Endothelial cell of umbilical vein (primary cell): ENCODE measurements at regions not wholly inside any gene's neighbourhood (a gene's known extent, or its start where the extent isn't known, plus 50 kb on each side); places are given as distances from the start of the nearest gene placed in this dataset.

ENCODE experiments used
- BruUV-seq: library from RNA; stranded (reverse); fragments of 400-500 nt; replicated peaks from 2 replicates; lab custom pipeline; 2021; lab: Mats Ljungman, UMichigan
- CTCF ChIA-PET: fragments of 300-600, 350-600 bp; sonication (Branson Sonifier 250); formaldehyde crosslinking; loops from one replicate; lab custom pipeline; 2021; ENCODE audit warnings: antibody characterized with exemption, inconsistent platforms; lab: Charles Lee
- POLR2A ChIA-PET: fragments of 300-600, 350-600 bp; sonication (Branson Sonifier 250); formaldehyde crosslinking; loops from one replicate; lab custom pipeline; 2021; ENCODE audit warnings: antibody characterized with exemption, inconsistent platforms; lab: Charles Lee
- DNase-seq: peaks from one replicate; pipeline ENCODE4 v3.0.0-alpha.2; 2011; ENCODE audit warnings: low read depth, low spot score
- FAIRE-seq: peaks from 2 replicates; lab custom pipeline; 2011; peaks lifted over from hg19 to GRCh38; lab: Jason Lieb, UNC
- H2AFZ ChIP-seq: 2 replicates; pipeline ENCODE4 v1.6.0; 2012; ENCODE audit warnings: low read depth, low read length, control low read depth, inconsistent platforms
- H3K27ac ChIP-seq: 2 replicates; pipeline ENCODE4 v1.5.1; 2011; ENCODE audit warnings: low read depth, mild to moderate bottlenecking, control low read depth, low read length, moderate library complexity; ENCODE audit not compliant: insufficient read depth
- H3K27me3 ChIP-seq, 2 experiments: 2 replicates each; pipeline versions ENCODE4 v1.6.0 to v1.6.1; 2011; ENCODE audit warnings: low read length in 2 of 2, mixed read lengths in 1 of 2; ENCODE audit not compliant: control insufficient read depth in 2 of 2, insufficient read depth in 2 of 2
- H3K36me3 ChIP-seq, 2 experiments: 2 replicates in 1 of 2; 3 replicates in 1 of 2; pipeline ENCODE4 v1.5.1; 2011; ENCODE audit warnings: low read length in 2 of 2, mild to moderate bottlenecking in 1 of 2, moderate library complexity in 1 of 2; ENCODE audit not compliant: control insufficient read depth in 2 of 2, insufficient read depth in 2 of 2; ENCODE audit errors: extremely low read depth in 1 of 2
- H3K4me1 ChIP-seq: 3 replicates; pipeline ENCODE4 v1.5.1; 2011; ENCODE audit warnings: mild to moderate bottlenecking, low read length; ENCODE audit not compliant: control insufficient read depth, insufficient read depth; ENCODE audit errors: extremely low read depth
- H3K4me2 ChIP-seq: 2 replicates; pipeline ENCODE4 v1.6.1; 2011; ENCODE audit warnings: low read length, control low read depth, mixed read lengths; ENCODE audit not compliant: insufficient read depth
- H3K4me3 ChIP-seq, 3 experiments: fragments of 200-600 bp in 1 of 3; sonication (generic), shearing (Covaris generic) in 1 of 3; replicated peaks in 1 of 3; 2 replicates each; pipeline ENCODE4 v1.5.1; 2011 to 2016; ENCODE audit warnings: control low read depth in 3 of 3, low read length in 3 of 3, mild to moderate bottlenecking in 2 of 3, inconsistent platforms in 1 of 3, low read depth in 1 of 3, moderate library complexity in 1 of 3; ENCODE audit not compliant: insufficient read depth in 1 of 3
- H3K79me2 ChIP-seq: 2 replicates; pipeline ENCODE4 v1.6.0; 2012; ENCODE audit warnings: low read length, inconsistent platforms; ENCODE audit not compliant: control insufficient read depth, insufficient read depth
- H3K9ac ChIP-seq: replicated peaks from 2 replicates; pipeline ENCODE3; 2011; ENCODE audit warnings: low read length, control low read depth; ENCODE audit not compliant: insufficient read depth; ENCODE audit errors: extremely low read depth
- H3K9me1 ChIP-seq: replicated peaks from 3 replicates; pipeline ENCODE4 v1.6.0; 2011; ENCODE audit warnings: mild to moderate bottlenecking, low read length; ENCODE audit not compliant: control insufficient read depth, insufficient read depth; ENCODE audit errors: extremely low read depth
- H3K9me3 ChIP-seq: replicated peaks from 2 replicates; pipeline ENCODE4 v1.5.1; 2012; ENCODE audit warnings: low read length, inconsistent platforms; ENCODE audit not compliant: control insufficient read depth, insufficient read depth
- H4K20me1 ChIP-seq: replicated peaks from 2 replicates; pipeline ENCODE3; 2011; ENCODE audit warnings: mild to moderate bottlenecking, low read length; ENCODE audit not compliant: control insufficient read depth, insufficient read depth; ENCODE audit errors: extremely low read depth
- CTCF ChIP-seq, 2 donors: IDR thresholded peaks; 1 replicate in 1 of 2; 2 replicates in 1 of 2; pipeline ENCODE4 v1.5.1; 2011; ENCODE audit warnings: low read length in 2 of 2, mild to moderate bottlenecking in 2 of 2, moderate library complexity in 2 of 2, control low read depth in 1 of 2, inconsistent platforms in 1 of 2, low read depth in 1 of 2; ENCODE audit not compliant: insufficient read depth in 1 of 2; ENCODE audit errors: extremely low read depth in 1 of 2
- EZH2 ChIP-seq: IDR thresholded peaks from 2 replicates; pipeline ENCODE4 v1.6.1; 2012; ENCODE audit warnings: borderline replicate concordance, low read depth, mild to moderate bottlenecking, moderate library complexity, low read length, inconsistent platforms; ENCODE audit not compliant: severe bottlenecking
- FOS ChIP-seq: IDR thresholded peaks from 2 replicates; pipeline ENCODE4 v1.6.1; 2011; ENCODE audit warnings: mild to moderate bottlenecking, low read length, moderate library complexity, borderline replicate concordance; ENCODE audit not compliant: insufficient read depth
- GATA2 ChIP-seq: IDR thresholded peaks from 2 replicates; pipeline ENCODE4 v1.7.0; 2011; ENCODE audit warnings: low read depth, mild to moderate bottlenecking, moderate library complexity, mixed read lengths, low read length; ENCODE audit not compliant: insufficient read length, insufficient read depth
- JUN ChIP-seq: IDR thresholded peaks from 2 replicates; pipeline ENCODE4 v1.6.1; 2011; ENCODE audit warnings: borderline replicate concordance, low read depth; ENCODE audit not compliant: insufficient read length, insufficient read depth
- MAX ChIP-seq: IDR thresholded peaks from 2 replicates; pipeline ENCODE4 v1.6.1; 2011; ENCODE audit not compliant: insufficient read depth, insufficient read length
- MYC ChIP-seq: IDR thresholded peaks from one replicate; pipeline ENCODE4 v1.6.1; 2011; ENCODE audit warnings: mild to moderate bottlenecking, low read depth, low read length
- POLR2A ChIP-seq: IDR thresholded peaks from 2 replicates; pipeline ENCODE4 v1.6.1; 2012; ENCODE audit warnings: low read depth, mild to moderate bottlenecking, control low read depth, low read length
- POLR2AphosphoS5 ChIP-seq: IDR thresholded peaks from 2 replicates; pipeline ENCODE4 v1.6.1; 2012; ENCODE audit warnings: low read depth, mild to moderate bottlenecking, control low read depth, low read length, moderate library complexity; ENCODE audit not compliant: insufficient read depth
- dilution Hi-C: fragments of 300-500 bp; cut with MboI; formaldehyde crosslinking; loops from one replicate; pipeline ENCODE4 v1.15.0; 2019; ENCODE audit warnings: low sequenced_read_pairs; ENCODE audit not compliant: extremely low pct_ligation_motif_present
- intact Hi-C: fragments of 100-400 bp; cut with micrococcal nuclease; formaldehyde crosslinking; loops from one replicate; pipeline ENCODE4 v1.10.0; 2022

GRCh38 chr13:104823709-104824108 is 1711.8 kb downstream of the EFNB2 start:
- no peak for DNase-seq
- H3K27me3 ChIP-seq = no peaks in the 10 kb centered on the region
- no peaks in the 10 kb centered on the region for H3K36me3 ChIP-seq
- no peaks in the 10 kb centered on the region for H4K20me1 ChIP-seq
- no peak overlapping the region for H3K4me3 ChIP-seq
- H3K79me2 ChIP-seq = no peaks in the 10 kb centered on the region
- no peak for TF ChIP-seq CTCF (IDR thresholded peaks at IDR 0.05; ENCODE audit: extremely low read depth in 1 of 2, insufficient read depth in 1 of 2, low read depth in 1 of 2, low read length in 2 of 2)
- TF ChIP-seq JUN = no peak
- no peak for TF ChIP-seq POLR2A
- TF ChIP-seq POLR2AphosphoS5 = no peak
- no peak for TF ChIP-seq FOS
- no peak for TF ChIP-seq MYC
- dilution Hi-C loops = no loop called here
- H2AFZ ChIP-seq = no peak overlapping the region
- POLR2A ChIA-PET = no interaction called here
- no peak overlapping the region for H3K27ac ChIP-seq
- CTCF ChIA-PET = no interaction called here
- no peak overlapping the region for H3K9ac ChIP-seq
- intact Hi-C loops = no loop called here
- H3K4me1 ChIP-seq = no peaks in the 10 kb centered on the region
- H3K4me2 ChIP-seq = no peak overlapping the region
- FAIRE-seq = no peak
- no peaks in the 10 kb centered on the region for H3K9me1 ChIP-seq
- BruUV-seq = no TSS peak
- H3K9me3 ChIP-seq = no peaks in the 10 kb centered on the region

DNA sequence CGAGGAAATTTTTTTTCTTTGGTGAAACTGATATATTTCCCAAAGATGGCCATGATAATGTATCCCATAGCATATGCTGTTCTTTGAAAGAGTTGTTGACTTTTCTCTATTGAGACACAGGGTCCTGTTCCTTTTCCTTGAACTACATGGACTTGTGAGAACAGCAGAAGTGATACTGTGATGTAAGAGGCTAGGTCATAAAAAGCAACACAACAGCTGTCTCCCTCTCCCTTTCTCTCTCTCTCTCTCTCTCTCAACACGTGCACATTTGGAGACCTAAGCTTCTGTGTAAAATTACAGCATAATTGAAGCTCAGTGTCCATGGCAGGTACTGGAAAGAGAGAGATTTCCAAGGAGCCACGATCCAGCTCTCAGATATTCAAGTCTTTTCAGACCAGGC is 1712.4 kb downstream of the EFNB2 start:
- Histone ChIP-seq H4K20me1 (no peaks in the 10 kb centered on the region), H3K4me3 (no peak overlapping the region), H3K27ac (no peak overlapping the region), H3K27me3 (no peaks in the 10 kb centered on the region), H2AFZ (no peak overlapping the region), H3K9me1 (no peaks in the 10 kb centered on the region), H3K9me3 (no peaks in the 10 kb centered on the region), H3K36me3 (no peaks in the 10 kb centered on the region), H3K9ac (no peak overlapping the region), H3K4me2 (no peak overlapping the region), H3K4me1 (no peaks in the 10 kb centered on the region), H3K79me2 (no peaks in the 10 kb centered on the region)
- no peak for DNase-seq
- FAIRE-seq = no peak
- dilution Hi-C loops = no loop called here
- TF ChIP-seq EZH2 (no peak), POLR2A (no peak), GATA2 (no peak), POLR2AphosphoS5 (no peak), JUN (no peak), CTCF (IDR thresholded peaks at IDR 0.05; ENCODE audit: extremely low read depth in 1 of 2, insufficient read depth in 1 of 2, low read depth in 1 of 2, low read length in 2 of 2) (no peak), MAX (no peak), MYC (no peak), FOS (no peak)
- ChIA-PET POLR2A (no interaction called here), CTCF (interaction anchor here (1.4 kb wide), 1 partner anchor 11 kb away, joined by 4 read pairs; no protein-coding TSS in a partner anchor)
- BruUV-seq = no TSS peak
- intact Hi-C loops = no loop called here
